Right kidney (tissue), 1 donor: ENCODE measurements at regions not wholly inside any gene's neighbourhood (a gene's known extent, or its start where the extent isn't known, plus 50 kb on each side); places are given as distances from the start of the nearest gene placed in this dataset.
"Not testable (repeated sequence)": the region's sequence is repeated elsewhere in the genome, so short reads cannot be mapped to it uniquely, and the experiment has no call there.

Source experiments
- DNase-seq: peaks from one replicate; pipeline ENCODE4 v3.0.0-alpha.2; 2016

DNA sequence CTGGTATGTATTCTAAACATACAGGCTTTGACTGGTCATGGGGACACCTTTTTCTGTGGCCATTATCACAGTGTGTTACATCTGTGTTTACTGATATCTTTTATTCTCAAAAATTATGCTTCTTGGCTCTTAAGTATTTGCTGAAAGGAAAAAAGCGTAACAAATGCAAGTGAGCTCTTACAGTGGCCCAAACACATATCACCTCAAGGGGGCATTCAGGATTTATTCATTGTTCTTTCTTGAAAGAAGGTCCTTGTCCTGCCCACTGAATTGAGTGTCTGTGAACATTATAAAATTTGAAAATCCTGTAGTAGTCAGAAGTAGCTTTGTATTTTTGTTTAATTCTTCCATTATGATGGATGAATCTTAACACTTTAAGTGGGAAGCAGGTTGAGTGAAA lies 454.5 kb downstream of the XIRP2 start:
- DNase-seq = no peak

DNA sequence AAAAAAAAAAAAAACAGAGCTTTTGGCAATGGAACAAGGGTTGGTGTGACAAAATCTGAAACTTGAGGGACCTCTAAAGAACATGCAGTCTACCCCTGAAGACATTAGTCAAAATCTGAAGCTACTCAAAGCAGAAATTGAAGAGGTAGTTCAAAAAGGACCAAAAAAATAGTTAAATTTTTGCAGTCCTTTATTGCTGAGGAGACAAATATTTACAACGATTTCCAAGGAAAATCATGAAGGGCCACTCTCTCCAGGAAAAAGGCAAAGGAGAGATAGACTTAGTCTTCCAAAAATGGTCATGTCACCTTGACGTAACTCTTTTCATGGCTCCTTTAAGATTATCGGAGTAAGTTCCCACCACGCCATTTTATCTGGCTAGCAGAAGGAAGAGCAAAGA lies 452.0 kb downstream of the XIRP2 start:
- no peak for DNase-seq

DNA sequence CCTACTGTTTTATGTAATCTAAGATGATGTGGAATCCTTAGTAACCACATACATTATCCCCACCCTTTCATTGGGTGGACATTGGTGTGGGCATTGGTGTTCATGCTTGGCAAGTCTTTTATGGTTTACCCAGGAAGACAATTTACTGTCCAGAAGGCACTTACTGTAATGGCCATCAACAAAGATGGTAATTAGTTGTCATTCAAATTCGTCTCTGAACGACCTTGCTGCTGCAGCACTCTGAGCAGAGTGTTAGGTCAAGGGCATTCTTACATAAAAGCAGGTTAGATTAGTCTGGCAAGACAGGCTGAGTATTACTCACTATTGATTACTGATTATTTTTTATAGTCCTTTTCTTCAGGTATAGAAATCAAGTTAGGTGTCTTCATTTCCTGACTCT lies 447.9 kb downstream of the XIRP2 start:
- no peak for DNase-seq

DNA sequence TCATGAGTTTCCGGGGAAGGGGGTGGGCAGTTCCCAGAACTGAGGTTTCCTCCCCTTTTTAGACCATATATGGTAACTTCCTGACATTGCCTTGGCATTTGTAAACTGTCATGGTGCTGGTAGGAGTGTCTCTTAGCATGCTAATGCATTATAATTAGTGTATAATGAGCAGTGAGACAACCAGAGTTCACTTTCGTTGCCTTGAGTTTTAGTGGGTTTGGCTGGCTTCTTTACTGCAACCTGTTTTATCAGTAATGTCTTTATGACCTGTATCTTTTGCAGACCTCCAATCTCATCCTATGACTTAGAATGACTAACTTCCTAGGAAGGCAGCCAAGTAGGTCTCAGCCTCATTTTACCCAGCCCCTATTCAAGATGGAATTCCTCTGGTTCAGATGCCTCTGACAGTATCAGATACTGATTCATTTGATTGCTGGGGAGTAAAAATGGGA lies 447.3 kb downstream of the XIRP2 start:
- no peak for DNase-seq

DNA sequence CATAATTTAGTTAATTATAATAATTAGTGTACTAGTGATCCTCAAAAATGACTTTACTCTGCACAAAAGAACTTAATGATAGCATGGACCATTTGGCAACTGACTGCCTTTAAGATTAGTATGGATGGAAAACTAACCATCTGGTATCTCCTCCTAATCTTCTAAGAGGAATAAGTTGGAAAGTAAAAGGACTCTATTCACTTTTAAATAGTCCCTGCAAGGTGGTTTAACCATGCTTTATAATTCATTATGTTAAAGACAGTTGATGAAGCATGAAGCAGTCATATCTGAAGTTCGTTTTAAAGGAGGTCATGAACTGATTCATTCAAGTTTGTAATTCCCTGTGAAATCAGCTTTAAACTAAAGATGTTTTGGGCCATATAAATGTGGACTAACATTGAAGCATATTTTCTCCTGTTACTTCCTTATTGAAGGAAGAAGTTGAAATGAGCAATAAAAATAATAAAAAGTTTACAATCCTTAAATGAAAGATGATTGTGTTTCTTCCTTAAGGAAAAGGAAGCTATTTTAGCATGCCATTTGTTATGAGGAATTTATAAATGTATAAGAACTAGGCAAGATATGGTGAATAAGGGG lies 446.0 kb downstream of the XIRP2 start:
- DNase-seq = no peak

DNA sequence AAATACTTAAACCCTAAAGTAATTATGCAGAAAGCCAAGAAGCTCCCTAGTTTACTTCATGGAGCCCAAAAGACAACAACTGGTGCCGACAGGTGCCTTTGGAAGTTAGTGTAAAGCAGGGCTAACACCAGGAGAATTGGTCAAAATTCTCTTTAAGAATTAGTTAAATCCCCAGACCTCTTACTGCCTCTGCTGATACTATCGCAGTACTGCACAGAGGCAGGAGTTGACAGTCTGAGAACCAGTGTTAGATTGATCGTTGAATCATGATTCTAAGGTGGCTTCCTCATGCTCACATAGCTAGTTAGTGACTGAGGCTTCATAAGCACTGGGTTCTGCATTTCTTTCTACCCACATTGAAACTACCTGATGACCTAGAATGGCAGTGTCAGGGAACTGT lies 445.0 kb downstream of the XIRP2 start:
- no peak for DNase-seq

DNA sequence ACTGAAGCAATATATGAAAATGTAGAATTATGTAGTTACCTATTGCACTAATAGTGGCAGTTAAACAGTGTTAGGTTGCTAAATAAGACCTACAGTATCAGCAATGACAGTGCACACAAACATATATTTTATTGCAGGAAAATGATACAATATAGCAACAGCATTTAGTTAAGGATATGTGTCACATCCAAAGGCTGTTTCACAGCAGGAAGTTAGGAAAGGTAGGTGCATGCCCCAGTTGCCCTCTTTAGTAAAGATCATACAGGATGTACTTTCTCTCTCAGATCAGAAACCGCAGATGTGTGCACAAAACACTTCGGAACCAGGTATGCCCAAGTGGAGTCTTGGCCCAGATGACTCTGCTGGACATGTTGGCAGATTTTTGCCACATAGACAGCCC lies 444.1 kb downstream of the XIRP2 start:
- no peak for DNase-seq

DNA sequence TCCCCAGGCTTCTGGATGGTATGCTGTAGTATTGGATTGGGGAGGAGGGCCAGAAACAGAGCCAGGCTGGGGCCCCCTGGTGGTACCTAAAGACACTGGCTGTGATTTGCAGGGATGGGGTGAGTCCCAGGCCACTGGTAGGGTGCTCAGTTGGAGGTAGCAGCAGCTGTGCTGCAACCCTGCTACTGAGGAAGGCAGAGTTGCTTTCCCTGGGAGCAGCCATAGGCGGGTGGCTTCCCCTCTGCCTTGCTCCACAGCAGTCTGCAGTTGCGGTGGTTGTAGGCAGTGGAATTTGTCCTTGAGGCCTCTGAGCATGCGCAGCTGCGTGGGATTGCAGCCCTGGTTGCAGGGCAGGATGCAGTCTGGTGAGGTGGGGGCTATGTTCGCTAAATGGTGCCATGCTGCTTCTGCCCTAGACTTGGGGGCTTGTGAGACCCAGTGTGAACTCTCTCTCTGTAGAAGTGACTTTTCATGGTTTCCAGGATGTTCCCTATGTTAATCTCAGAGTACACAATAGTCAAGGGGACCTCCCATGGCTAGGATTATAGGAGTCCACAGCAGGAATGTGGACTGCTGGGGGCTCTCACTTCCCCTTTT lies 443.5 kb downstream of the XIRP2 start:
- DNase-seq = no peak

DNA sequence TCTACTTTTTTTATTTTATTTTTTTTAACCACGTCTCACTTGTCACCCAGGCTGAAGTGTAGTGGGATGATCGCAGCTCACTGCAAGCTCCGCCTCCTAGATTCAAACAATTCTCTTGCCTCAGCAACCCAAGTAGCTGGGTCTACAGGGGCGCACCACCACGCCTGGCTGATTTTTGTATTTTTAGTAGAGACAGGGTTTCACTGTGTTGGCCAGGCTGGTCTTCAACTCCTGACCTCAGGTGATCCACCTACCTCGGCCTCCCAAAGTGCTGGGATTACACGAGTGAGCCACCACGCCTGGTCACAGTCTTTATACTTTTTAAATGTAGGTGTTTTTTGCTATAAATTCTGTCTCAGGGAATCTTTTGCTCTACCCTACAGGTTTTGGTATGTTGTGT lies 440.5 kb downstream of the XIRP2 start:
- DNase-seq = not testable (repeated sequence)

DNA sequence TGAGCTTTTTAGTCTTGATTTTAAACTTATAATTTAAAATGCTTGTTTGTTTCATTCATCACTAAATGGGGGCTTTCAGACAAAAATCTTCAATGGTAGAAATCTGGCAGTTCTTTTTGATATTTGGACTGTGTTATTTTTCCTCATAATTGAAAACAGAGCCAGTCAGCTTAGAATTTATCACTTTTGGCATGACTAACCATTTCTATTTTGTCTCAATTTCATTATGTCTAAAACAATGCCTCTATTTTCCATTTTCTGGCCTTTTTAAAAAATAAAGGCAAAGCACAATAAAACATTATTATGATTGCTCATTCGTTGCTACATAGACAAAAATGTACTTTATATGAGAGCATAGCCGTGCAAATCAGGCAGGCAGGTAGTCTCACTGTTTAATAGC lies 434.5 kb downstream of the XIRP2 start:
- DNase-seq = no peak

DNA sequence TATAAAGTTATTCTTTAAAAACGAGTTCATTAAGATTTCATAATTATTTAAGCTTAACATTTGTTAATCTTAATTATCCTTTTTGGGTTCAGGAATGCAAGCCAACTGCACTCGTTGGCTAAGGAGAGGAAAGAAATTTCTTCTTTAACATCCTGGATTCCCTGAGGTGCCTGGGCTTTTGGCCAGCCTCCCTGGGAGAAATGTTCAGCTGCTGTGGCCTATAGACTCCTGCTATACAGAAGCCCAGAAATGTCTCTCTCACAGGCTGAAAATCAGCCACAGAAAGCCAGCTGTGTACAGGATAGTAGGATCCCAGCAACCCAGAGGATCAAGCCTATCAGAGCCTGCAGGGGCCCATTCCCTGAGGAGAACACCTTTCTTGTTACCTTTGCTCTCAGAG lies 430.3 kb downstream of the XIRP2 start:
- DNase-seq = no peak

DNA sequence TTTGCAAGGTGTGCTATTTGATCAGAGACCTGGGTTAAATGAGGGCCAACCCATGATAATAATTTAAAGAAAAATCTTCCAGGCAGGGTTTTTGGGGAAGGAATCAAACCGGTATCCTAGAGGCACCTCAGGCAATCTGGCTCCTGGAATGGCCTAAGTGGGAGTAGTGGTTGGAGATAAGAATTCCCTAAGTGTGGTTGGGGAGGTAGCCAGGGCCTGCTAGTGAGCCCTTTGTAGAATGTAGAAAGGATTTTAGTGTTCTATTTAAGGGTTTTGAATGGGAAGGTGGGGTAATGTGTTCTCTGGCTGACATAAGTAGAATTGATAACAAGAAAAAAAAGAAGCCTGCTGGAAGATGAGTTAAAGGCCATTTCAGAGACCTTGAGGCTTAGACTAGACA lies 422.2 kb downstream of the XIRP2 start:
- DNase-seq = no peak
